H9 (cell line): ENCODE measurements at regions not wholly inside any gene's neighbourhood (a gene's known extent, or its start where the extent isn't known, plus 50 kb on each side); places are given as distances from the start of the nearest gene placed in this dataset.

Experiments used
- DNase-seq: peaks from one replicate; pipeline ENCODE4 v3.0.0-alpha.2; 2017
- H2AFZ ChIP-seq: one replicate; pipeline ENCODE4 v1.6.1; 2013; ENCODE audit warnings: mild to moderate bottlenecking, low read length, control low read depth, moderate library complexity
- H2AK5ac ChIP-seq: 2 replicates; pipeline ENCODE4 v1.6.1; 2013; ENCODE audit warnings: low read length, control low read depth, mixed read lengths; ENCODE audit not compliant: insufficient read length
- H2BK120ac ChIP-seq: one replicate; pipeline ENCODE4 v1.6.1; 2013; ENCODE audit warnings: low read depth, mild to moderate bottlenecking, low read length, control low read depth, inconsistent platforms; ENCODE audit not compliant: poor library complexity, severe bottlenecking
- H2BK12ac ChIP-seq: 2 replicates; pipeline ENCODE4 v1.6.1; 2013; ENCODE audit warnings: low read length, control low read depth, mixed read lengths, low read depth; ENCODE audit not compliant: insufficient read length
- H2BK15ac ChIP-seq: 2 replicates; pipeline ENCODE4 v1.6.1; 2013; ENCODE audit warnings: low read depth, low read length, control low read depth
- H2BK20ac ChIP-seq: one replicate; pipeline ENCODE4 v1.6.1; 2013; ENCODE audit warnings: low read depth, mild to moderate bottlenecking, low read length, control low read depth, inconsistent platforms; ENCODE audit not compliant: poor library complexity, severe bottlenecking
- H2BK5ac ChIP-seq: 2 replicates; pipeline ENCODE4 v1.6.1; 2013; ENCODE audit warnings: low read length, control low read depth, mixed read lengths; ENCODE audit not compliant: insufficient read length
- H3K14ac ChIP-seq: 2 replicates; pipeline ENCODE4 v1.6.1; 2013; ENCODE audit warnings: low read length, control low read depth; ENCODE audit not compliant: insufficient read depth
- H3K18ac ChIP-seq: 2 replicates; pipeline ENCODE4 v1.6.1; 2013; ENCODE audit warnings: low read depth, mild to moderate bottlenecking, mixed read lengths, low read length, control low read depth; ENCODE audit not compliant: insufficient read length
- H3K23ac ChIP-seq: 2 replicates; pipeline ENCODE4 v1.6.1; 2013; ENCODE audit warnings: low read length, control low read depth, mixed read lengths, low read depth; ENCODE audit not compliant: insufficient read length
- H3K23me2 ChIP-seq: 2 replicates; pipeline ENCODE4 v1.6.1; 2013; ENCODE audit warnings: low read depth, mild to moderate bottlenecking, mixed read lengths, low read length, control low read depth; ENCODE audit not compliant: insufficient read length, poor library complexity, severe bottlenecking
- H3K27ac ChIP-seq: 2 replicates; pipeline ENCODE4 v1.5.1; 2013; ENCODE audit warnings: low read length, control low read depth, mixed read lengths, low read depth; ENCODE audit not compliant: insufficient read length
- H3K27me3 ChIP-seq: 2 replicates; pipeline ENCODE4 v1.6.1; 2013; ENCODE audit warnings: low read length, control low read depth, inconsistent platforms; ENCODE audit not compliant: insufficient read depth
- H3K4ac ChIP-seq: 2 replicates; pipeline ENCODE4 v1.6.1; 2013; ENCODE audit warnings: low read depth, mild to moderate bottlenecking, control low read depth, inconsistent platforms, low read length, moderate library complexity
- H3K4me1 ChIP-seq: 2 replicates; pipeline ENCODE4 v1.6.1; 2013; ENCODE audit warnings: low read length, control low read depth, inconsistent platforms; ENCODE audit not compliant: insufficient read depth
- H3K4me2 ChIP-seq: 2 replicates; pipeline ENCODE4 v1.6.1; 2013; ENCODE audit warnings: low read length, control low read depth, mixed read lengths; ENCODE audit not compliant: insufficient read length, insufficient read depth
- H3K56ac ChIP-seq: 2 replicates; pipeline ENCODE4 v1.6.1; 2013; ENCODE audit warnings: low read depth, mild to moderate bottlenecking, mixed read lengths, low read length, control low read depth; ENCODE audit not compliant: insufficient read length
- H3K79me1 ChIP-seq: 2 replicates; pipeline ENCODE4 v1.6.1; 2013; ENCODE audit warnings: low read depth, mild to moderate bottlenecking, moderate library complexity, low read length, control low read depth, inconsistent platforms; ENCODE audit not compliant: insufficient read depth, poor library complexity, severe bottlenecking
- H3K79me2 ChIP-seq: 2 replicates; pipeline ENCODE4 v1.6.1; 2013; ENCODE audit warnings: low read length, control low read depth, inconsistent platforms; ENCODE audit not compliant: insufficient read depth
- H3K9ac ChIP-seq: 2 replicates; pipeline ENCODE4 v1.6.1; 2013; ENCODE audit warnings: low read length, control low read depth, mixed read lengths; ENCODE audit not compliant: insufficient read length; ENCODE audit errors: extremely low read depth
- H3K9me3 ChIP-seq: one replicate; pipeline ENCODE4 v1.6.1; 2013; ENCODE audit warnings: low read depth, low read length, inconsistent platforms; ENCODE audit not compliant: control insufficient read depth
- H3T11ph ChIP-seq: one replicate; pipeline ENCODE4 v1.6.1; 2013; ENCODE audit warnings: mild to moderate bottlenecking, low read length, control low read depth, inconsistent platforms
- H4K20me1 ChIP-seq: one replicate; pipeline ENCODE4 v1.6.1; 2013; ENCODE audit not compliant: control insufficient read depth, insufficient read length, insufficient read depth
- H4K5ac ChIP-seq: 2 replicates; pipeline ENCODE4 v1.6.1; 2013; ENCODE audit warnings: low read depth, mild to moderate bottlenecking, mixed read lengths, low read length, control low read depth; ENCODE audit not compliant: insufficient read length
- H4K8ac ChIP-seq: replicated peaks from 2 replicates; pipeline ENCODE4 v1.6.1; 2013; ENCODE audit warnings: low read length, control low read depth, mixed read lengths, low read depth; ENCODE audit not compliant: insufficient read length
- H4K91ac ChIP-seq: 2 replicates; pipeline ENCODE4 v1.6.1; 2013; ENCODE audit warnings: low read depth, mild to moderate bottlenecking, moderate library complexity, mixed read lengths, low read length, control low read depth; ENCODE audit not compliant: insufficient read length
- H3K27ac Mint-ChIP-seq, 3 experiments: 2 replicates in 2 of 3; 3 replicates in 1 of 3; pipeline ENCODE4 v1.8.0; 2020 to 2021; ENCODE audit warnings: mixed read lengths in 3 of 3, mild to moderate bottlenecking in 1 of 3, moderate library complexity in 1 of 3
- H3K27me3 Mint-ChIP-seq: 2 replicates; pipeline ENCODE4 v1.8.0; 2021; ENCODE audit warnings: low read depth, mild to moderate bottlenecking, moderate library complexity, mixed read lengths
- H3K36me3 Mint-ChIP-seq, 3 experiments: 2 replicates in 2 of 3; 3 replicates in 1 of 3; pipeline ENCODE4 v1.8.0; 2020 to 2021; ENCODE audit warnings: low read depth in 3 of 3, mixed read lengths in 3 of 3; ENCODE audit not compliant: insufficient read depth in 1 of 3
- H3K4me1 Mint-ChIP-seq, 2 experiments: 2 replicates each; pipeline ENCODE4 v1.8.0; 2020; ENCODE audit warnings: mixed read lengths in 2 of 2
- H3K4me3 Mint-ChIP-seq, 2 experiments: 2 replicates in 1 of 2; 3 replicates in 1 of 2; pipeline ENCODE4 v1.8.0; 2020 to 2021; ENCODE audit warnings: mild to moderate bottlenecking in 2 of 2, mixed read lengths in 2 of 2, moderate library complexity in 1 of 2
- H3K9me3 Mint-ChIP-seq, 2 experiments: 2 replicates in 1 of 2; 3 replicates in 1 of 2; pipeline ENCODE4 v1.8.0; 2020; ENCODE audit warnings: mild to moderate bottlenecking in 2 of 2, mixed read lengths in 2 of 2, moderate library complexity in 1 of 2
- CTCF ChIP-seq: fragments of 200-600 bp; sonication (generic); conservative IDR thresholded peaks from 3 replicates; pipeline ENCODE4 v1.8.0; 2021; ENCODE audit warnings: antibody characterized with exemption, mild to moderate bottlenecking
- WGBS: extraction: QIAGEN DNeasy Blood & Tissue Kit; methylation state at CpG from one replicate; pipeline ENCODE4 v1.1.7; 2013; ENCODE audit warnings: missing lambda C conversion rate, low lambda C conversion rate, mixed read lengths; ENCODE audit not compliant: insufficient read length; ENCODE audit errors: extremely low coverage; 5-methylcytosine and 5-hydroxymethylcytosine counted together

DNA sequence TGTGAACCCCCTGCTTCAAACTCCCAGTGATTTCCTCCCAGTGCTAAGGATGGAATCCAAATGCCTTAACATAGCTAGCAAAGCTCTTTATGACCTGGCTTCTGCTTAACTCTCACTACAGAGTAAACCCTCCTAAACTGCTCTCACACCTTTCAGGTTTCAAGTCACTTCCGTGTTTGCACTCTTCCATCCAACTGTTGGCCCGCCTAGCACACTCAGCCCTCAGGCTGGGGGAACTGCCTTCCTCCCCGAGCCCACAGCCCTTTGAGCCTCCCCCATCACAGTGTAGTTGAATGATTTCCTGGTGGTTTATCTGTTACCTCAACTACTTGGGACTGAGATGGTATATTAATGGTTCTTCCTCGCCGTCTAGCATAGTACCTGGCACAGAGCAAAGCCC, 342.5 kb downstream of the NPIPA8 start:
- H3K27me3 ChIP-seq: no peaks in the 10 kb centered on the region
- no peak overlapping the region for H4K8ac ChIP-seq
- no peak overlapping the region for H2BK15ac ChIP-seq
- no peaks in the 10 kb centered on the region for H3K23me2 ChIP-seq
- no peak overlapping the region for H2BK120ac ChIP-seq
- Mint-ChIP-seq H3K36me3 (no peaks in the 10 kb centered on the region), H3K27me3 (peaks cover 2% of the 10 kb centered on the region), H3K4me1 (peaks cover 10 to 11% of the 10 kb centered on the region in 2 experiments), H3K9me3 (no peaks in the 10 kb centered on the region), H3K27ac (no peak overlapping the region), H3K4me3 (no peak overlapping the region)
- no peak for DNase-seq
- no peak overlapping the region for H4K5ac ChIP-seq
- no peak overlapping the region for H3K18ac ChIP-seq
- H3T11ph ChIP-seq: no peak overlapping the region
- no peak overlapping the region for H4K91ac ChIP-seq
- H2BK12ac ChIP-seq: no peak overlapping the region
- H3K4ac ChIP-seq: no peak overlapping the region
- H3K79me1 ChIP-seq: no peaks in the 10 kb centered on the region
- H3K23ac ChIP-seq: no peak overlapping the region
- no peaks in the 10 kb centered on the region for H3K4me1 ChIP-seq
- no peaks in the 10 kb centered on the region for H4K20me1 ChIP-seq
- H3K9ac ChIP-seq: no peak overlapping the region
- no peak overlapping the region for H3K4me2 ChIP-seq
- no peak overlapping the region for H3K14ac ChIP-seq
- H3K9me3 ChIP-seq: no peaks in the 10 kb centered on the region
- no peak overlapping the region for H3K27ac ChIP-seq
- H2AK5ac ChIP-seq: no peak overlapping the region
- H2BK5ac ChIP-seq: no peak overlapping the region
- no peak overlapping the region for H2BK20ac ChIP-seq
- no peak for TF ChIP-seq CTCF
- H2AFZ ChIP-seq: no peak overlapping the region
- H3K79me2 ChIP-seq: no peaks in the 10 kb centered on the region
- H3K56ac ChIP-seq: no peak overlapping the region
- WGBS: no CpG with 5 or more reads among the region's 5 CpGs
